Lower leg skin (tissue), 3 donors: ENCODE measurements at regions not wholly inside any gene's neighbourhood (a gene's known extent, or its start where the extent isn't known, plus 50 kb on each side); places are given as distances from the start of the nearest gene placed in this dataset.

Experiments
- POLR2A ChIP-seq, 2 donors: fragments of 450-650 bp; IDR thresholded peaks; one replicate each; pipeline ENCODE4 v1.6.1; 2016 to 2017; ENCODE audit warnings: antibody characterized with exemption in 2 of 2, mild to moderate bottlenecking in 1 of 2, moderate library complexity in 1 of 2
- TF ChIP-seq, protein P1 (sequence below), 3 donors: fragments of 450-650 bp; IDR thresholded peaks; one replicate each; pipeline ENCODE4 v1.5.1; 2016; ENCODE audit warnings: antibody characterized with exemption in 3 of 3, mild to moderate bottlenecking in 3 of 3, moderate library complexity in 2 of 3

DNA sequence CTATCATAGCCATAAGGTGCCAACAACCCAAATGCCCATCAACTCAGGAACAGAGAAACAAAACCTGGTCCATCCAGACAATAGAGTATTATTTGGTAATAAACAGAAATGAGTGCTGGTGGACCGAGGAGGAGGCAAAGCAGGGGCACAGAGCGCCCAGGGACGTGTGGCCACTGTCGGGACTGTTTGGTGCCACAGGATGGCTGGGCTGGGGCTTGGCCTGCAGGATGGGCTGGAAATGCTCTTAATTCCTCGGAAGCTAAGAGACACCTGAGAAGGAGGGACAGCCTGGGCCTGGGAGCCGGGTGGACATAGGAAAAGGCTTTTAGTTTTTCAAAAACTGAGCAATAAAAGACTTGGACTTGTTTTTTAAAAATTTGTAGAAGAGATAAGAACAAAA is 216.4 kb downstream of the DLL1 start:
- no peak for TF ChIP-seq POLR2A (IDR thresholded peaks at IDR 0.05)
- TF ChIP-seq, protein P1, sequence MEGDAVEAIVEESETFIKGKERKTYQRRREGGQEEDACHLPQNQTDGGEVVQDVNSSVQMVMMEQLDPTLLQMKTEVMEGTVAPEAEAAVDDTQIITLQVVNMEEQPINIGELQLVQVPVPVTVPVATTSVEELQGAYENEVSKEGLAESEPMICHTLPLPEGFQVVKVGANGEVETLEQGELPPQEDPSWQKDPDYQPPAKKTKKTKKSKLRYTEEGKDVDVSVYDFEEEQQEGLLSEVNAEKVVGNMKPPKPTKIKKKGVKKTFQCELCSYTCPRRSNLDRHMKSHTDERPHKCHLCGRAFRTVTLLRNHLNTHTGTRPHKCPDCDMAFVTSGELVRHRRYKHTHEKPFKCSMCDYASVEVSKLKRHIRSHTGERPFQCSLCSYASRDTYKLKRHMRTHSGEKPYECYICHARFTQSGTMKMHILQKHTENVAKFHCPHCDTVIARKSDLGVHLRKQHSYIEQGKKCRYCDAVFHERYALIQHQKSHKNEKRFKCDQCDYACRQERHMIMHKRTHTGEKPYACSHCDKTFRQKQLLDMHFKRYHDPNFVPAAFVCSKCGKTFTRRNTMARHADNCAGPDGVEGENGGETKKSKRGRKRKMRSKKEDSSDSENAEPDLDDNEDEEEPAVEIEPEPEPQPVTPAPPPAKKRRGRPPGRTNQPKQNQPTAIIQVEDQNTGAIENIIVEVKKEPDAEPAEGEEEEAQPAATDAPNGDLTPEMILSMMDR (IDR thresholded peaks at IDR 0.05) = no peak
